Small intestine (tissue), 7 donors: ENCODE measurements at regions not wholly inside any gene's neighbourhood (a gene's known extent, or its start where the extent isn't known, plus 50 kb on each side); places are given as distances from the start of the nearest gene placed in this dataset.

Experiments used
- DNase-seq, 2 donors: peaks; one replicate each; pipeline versions ENCODE4 v3.0.0 to v3.0.0-alpha.2; 2013
- FAIRE-seq: peaks from 2 replicates; lab custom pipeline; 2012; peaks lifted over from hg19 to GRCh38; lab: Jason Lieb, UNC
- H3K27ac ChIP-seq, 3 donors: one replicate each; pipeline ENCODE4 v1.5.1; 2013; ENCODE audit warnings: low read length in 2 of 3, mild to moderate bottlenecking in 2 of 3, control low read depth in 1 of 3, inconsistent platforms in 1 of 3, low read depth in 1 of 3, moderate library complexity in 1 of 3
- H3K27me3 ChIP-seq, 3 donors: one replicate each; pipeline ENCODE4 v1.6.1; 2013; ENCODE audit warnings: low read length in 3 of 3, inconsistent platforms in 1 of 3; ENCODE audit not compliant: control insufficient read depth in 3 of 3, insufficient read depth in 3 of 3
- H3K36me3 ChIP-seq, 3 donors: one replicate each; pipeline ENCODE4 v1.6.1; 2013; ENCODE audit warnings: low read length in 3 of 3, inconsistent platforms in 1 of 3, low read depth in 1 of 3, mild to moderate bottlenecking in 1 of 3, moderate library complexity in 1 of 3; ENCODE audit not compliant: control insufficient read depth in 3 of 3, insufficient read depth in 2 of 3
- H3K4me1 ChIP-seq, 3 donors: one replicate each; pipeline ENCODE4 v1.6.1; 2013; ENCODE audit warnings: low read length in 2 of 3, inconsistent platforms in 1 of 3, low read depth in 1 of 3, mild to moderate bottlenecking in 1 of 3, moderate library complexity in 1 of 3; ENCODE audit not compliant: control insufficient read depth in 3 of 3, insufficient read depth in 2 of 3
- H3K4me3 ChIP-seq, 3 donors: one replicate each; pipeline ENCODE4 v1.5.1; 2013; ENCODE audit warnings: low read length in 3 of 3, control low read depth in 1 of 3, inconsistent platforms in 1 of 3, low read depth in 1 of 3, mild to moderate bottlenecking in 1 of 3, moderate library complexity in 1 of 3
- H3K9me3 ChIP-seq, 2 donors: one replicate each; pipeline ENCODE4 v1.6.1; 2013; ENCODE audit warnings: low read depth in 1 of 2, low read length in 1 of 2; ENCODE audit not compliant: control insufficient read depth in 2 of 2, insufficient read depth in 1 of 2
- WGBS, 3 donors: extraction: QIAGEN DNeasy Blood & Tissue Kit; methylation state at CpG; one replicate each; pipeline ENCODE4 v1.1.7; 2013; 5-methylcytosine and 5-hydroxymethylcytosine counted together
- donor health status: healthy with polysubstance abuse.
- donor health status: control.
- donor health status: control.
- donor health status: Bipolar disorder and iron deficiency.
- donor health status: healthy.

DNA sequence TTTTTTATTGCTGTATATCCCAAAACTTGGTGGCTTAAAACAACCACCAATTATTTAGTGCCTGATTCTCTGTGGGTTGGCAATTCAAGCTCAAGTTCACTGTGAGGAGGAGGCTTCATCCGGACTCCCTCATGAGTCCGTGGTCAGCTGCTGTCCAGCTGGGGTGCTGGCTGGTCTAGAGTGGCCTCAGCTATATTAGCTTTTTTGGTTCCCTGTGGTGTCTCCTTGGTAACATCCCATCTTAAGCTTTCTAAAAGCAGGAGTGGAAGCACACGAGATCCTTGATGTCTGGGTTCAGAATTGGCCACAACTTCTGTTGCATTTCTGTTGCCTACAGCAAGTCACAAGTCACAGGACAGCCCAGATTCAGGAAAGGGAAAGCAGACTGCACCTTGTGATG, 536.5 kb upstream of the FZD8 start:
- DNase-seq (no peak), FAIRE-seq (no peak)
- Histone ChIP-seq H3K27me3 (no peaks in the 10 kb centered on the region), H3K36me3 (no peaks in the 10 kb centered on the region), H3K9me3 (no peaks in the 10 kb centered on the region), H3K4me1 (no peaks in the 10 kb centered on the region), H3K27ac (no peak overlapping the region), H3K4me3 (no peak overlapping the region)
- 60 to 76% (median 61%) methylated on average over 3 of the region's 3 CpGs for WGBS, 3 donors

DNA sequence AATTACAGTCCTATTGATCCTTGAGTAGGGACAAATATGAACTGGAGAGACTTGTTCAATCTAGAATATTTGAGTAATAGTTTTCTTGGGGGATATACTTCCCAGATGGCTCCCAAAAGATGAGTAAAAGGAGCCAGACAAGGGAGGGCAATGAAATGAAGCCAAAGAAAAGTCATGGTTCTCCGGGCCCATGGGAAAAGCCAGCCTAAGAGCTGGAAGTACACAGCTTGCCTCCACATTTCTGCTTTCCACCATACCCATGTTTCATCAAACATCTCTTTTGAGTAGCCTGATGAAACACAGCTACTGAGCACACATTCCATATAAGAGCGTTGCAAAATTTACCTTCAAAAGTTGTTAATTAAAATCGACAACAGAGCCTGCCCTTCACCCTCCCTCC, 535.0 kb upstream of the FZD8 start:
- 84 to 88% (median 88%) methylated on average over 3 of the region's 3 CpGs for WGBS, 3 donors
- no peaks in the 10 kb centered on the region for H3K4me1 ChIP-seq

DNA sequence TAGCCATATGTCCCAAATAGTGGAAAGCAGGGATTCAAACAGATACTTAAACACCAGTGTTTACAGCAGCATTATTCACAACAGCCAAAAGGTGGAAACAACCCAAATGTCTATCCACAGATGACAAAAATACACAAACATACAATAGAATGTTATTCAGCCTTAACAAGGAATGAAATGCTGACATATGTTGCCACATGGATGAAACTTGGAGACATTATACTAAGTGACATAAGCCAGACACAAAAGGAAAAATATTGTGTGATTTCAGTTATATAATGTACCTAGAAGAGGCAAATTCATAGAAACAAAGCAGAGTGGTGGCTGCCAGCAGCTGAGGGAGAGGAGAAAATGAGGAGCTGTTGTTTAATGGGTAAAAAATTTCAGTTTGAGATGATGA, 533.9 kb upstream of the FZD8 start:
- Histone ChIP-seq H3K27me3 (no peaks in the 10 kb centered on the region), H3K36me3 (no peaks in the 10 kb centered on the region), H3K4me3 (no peak overlapping the region), H3K9me3 (no peaks in the 10 kb centered on the region), H3K27ac (no peak overlapping the region), H3K4me1 (peaks cover 0 to 5% (median 0%) of the 10 kb centered on the region in 3 donors)
- FAIRE-seq: no peak
- DNase-seq: no peak

More for the DNA sequence above, 535.0 kb upstream of the FZD8 start:
- no peak for FAIRE-seq
- Histone ChIP-seq H3K9me3 (no peaks in the 10 kb centered on the region), H3K4me3 (no peak overlapping the region), H3K27ac (no peak overlapping the region), H3K27me3 (no peaks in the 10 kb centered on the region), H3K36me3 (no peaks in the 10 kb centered on the region)
- DNase-seq: no peak

DNA sequence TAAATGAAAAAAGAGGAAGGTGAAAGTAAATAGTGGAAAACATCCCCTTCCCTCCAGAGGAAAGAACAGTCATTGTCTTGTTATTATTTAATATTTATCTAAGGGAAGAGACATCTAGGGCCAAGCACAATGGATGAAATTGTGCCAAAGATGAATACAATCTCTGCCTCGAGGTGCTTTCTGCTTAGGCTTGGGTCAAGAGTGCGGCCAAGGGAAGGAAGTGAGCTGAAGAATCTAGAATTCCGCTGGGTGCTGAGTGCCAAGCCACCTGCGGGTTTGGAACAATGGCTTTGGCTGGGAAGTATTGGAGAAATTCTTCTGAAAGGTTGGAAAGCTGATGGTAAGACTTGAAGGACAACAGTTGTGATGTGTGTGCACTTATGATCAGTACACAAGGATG, 531.3 kb upstream of the FZD8 start:
- Histone ChIP-seq H3K4me3 (no peak overlapping the region), H3K27ac (no peak overlapping the region), H3K36me3 (no peaks in the 10 kb centered on the region), H3K9me3 (no peaks in the 10 kb centered on the region), H3K27me3 (no peaks in the 10 kb centered on the region), H3K4me1 (peaks cover 0 to 5% (median 0%) of the 10 kb centered on the region in 3 donors)
- FAIRE-seq (no peak), DNase-seq (no peak)
- 45 to 69% (median 63%) methylated on average over 4 of the region's 4 CpGs for WGBS, 3 donors

DNA sequence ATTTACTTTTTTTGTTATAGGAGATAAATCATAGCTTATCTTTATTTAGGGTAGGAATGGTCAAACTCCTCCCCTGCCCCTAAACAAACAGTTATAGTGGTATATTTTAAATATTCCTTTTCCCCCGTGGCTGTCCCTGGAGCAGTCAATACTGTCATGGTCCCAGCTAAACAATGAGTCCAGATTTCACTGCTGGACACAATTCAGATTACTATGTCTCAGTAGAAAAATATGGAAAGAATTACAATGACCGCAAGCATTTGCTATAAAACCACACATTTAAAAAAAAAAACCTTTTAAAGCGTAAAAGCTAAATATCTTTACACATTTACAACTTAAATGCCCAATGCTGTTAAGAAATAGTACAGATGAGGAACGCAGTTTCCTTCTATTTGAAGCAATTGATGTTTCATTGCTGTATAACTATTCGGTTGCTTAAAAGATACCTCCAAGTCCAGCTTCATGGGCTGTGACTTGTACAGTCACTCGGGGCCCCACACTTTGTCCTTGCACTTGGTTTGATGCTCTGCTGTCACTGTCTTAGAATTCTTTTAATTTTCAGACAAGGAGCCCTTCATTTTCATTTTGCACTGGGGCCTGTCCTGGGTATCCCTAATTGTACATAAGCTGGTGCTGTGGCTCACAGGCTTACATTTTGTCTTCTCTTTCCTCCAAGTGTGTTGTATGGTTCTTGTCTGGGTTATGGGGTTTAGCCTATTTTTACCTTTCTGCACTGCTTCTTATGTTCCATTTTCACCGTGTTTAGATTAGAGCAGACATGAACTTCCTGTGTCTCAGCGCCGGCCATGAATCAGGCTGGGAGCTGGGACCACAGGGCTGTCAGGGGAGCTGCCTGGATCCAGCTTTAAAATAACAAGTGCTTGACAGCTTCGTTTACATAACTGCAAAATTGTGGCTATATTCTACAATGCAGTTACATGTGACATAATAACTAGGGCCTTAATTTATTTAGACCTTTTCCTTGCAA, 530.2 kb upstream of the FZD8 start:
- DNase-seq (no peak), FAIRE-seq (no peak)

DNA sequence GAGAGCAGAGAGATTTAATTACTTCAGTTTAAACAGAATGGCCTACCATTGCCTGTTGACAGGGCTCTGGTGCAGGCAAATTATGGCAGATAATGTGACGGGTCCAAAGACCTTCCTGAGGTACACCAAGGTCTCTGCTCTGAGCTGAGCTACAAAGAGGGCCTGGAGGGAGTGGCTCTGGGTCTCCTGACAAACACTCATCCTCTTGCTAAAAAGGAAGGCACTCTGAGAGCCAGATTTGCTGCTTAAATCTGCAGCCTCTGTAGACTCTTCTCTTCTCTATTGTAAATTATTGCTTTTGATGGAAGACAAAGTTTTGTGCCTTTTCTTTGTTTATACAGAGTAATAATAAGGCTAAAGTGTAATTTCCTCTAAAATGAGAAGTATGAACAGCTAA, 529.5 kb upstream of the FZD8 start:
- no peak overlapping the region for H3K27ac ChIP-seq
- no peaks in the 10 kb centered on the region for H3K36me3 ChIP-seq
- no peaks in the 10 kb centered on the region for H3K27me3 ChIP-seq
- FAIRE-seq (no peak), DNase-seq (peak in 1 of 2 donors; percentile 33)
- H3K9me3 ChIP-seq: no peaks in the 10 kb centered on the region
- no peak overlapping the region for H3K4me3 ChIP-seq
- H3K4me1 ChIP-seq: peaks cover 0 to 5% (median 0%) of the 10 kb centered on the region in 3 donors
- WGBS, 3 donors: 26 to 53% (median 28%) methylated on average over 1 of the region's 1 CpG

More for the DNA sequence above, 530.2 kb upstream of the FZD8 start:
- H3K27ac ChIP-seq: peak overlapping the region in 1 of 3 donors; percentile 8
- no peak overlapping the region for H3K4me3 ChIP-seq
- H3K9me3 ChIP-seq: no peaks in the 10 kb centered on the region
- 46 to 67% (median 65%) methylated on average over 10 of the region's 10 CpGs for WGBS, 3 donors
- peaks cover 0 to 5% (median 0%) of the 10 kb centered on the region in 3 donors for H3K4me1 ChIP-seq
- no peaks in the 10 kb centered on the region for H3K36me3 ChIP-seq
- no peaks in the 10 kb centered on the region for H3K27me3 ChIP-seq

DNA sequence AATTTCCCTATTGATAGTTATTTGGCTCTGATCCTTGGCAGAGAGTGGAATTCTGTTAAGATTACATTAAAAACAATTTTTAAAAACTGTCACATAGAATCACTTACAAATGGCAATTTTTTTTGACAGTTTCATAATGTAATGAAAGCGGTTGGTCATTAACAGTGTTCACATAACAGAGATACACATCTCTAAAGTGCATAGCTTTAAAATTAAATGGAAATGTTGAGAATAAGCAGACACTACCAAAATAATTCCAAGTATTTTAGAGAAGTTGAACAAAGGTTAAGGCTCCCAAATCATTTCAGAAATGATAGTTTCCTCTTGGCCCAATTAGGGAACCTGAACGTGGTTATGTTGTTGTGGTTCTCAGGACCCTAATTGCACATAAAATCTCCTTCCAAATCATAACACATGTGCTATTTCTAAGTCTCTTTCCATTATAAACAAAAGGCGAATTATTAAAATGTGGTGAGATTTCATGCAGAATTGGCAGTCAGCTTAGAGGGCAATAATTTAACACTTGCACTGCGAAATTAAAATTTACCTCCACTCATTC, 528.9 kb upstream of the FZD8 start:
- DNase-seq (no peak), FAIRE-seq (no peak)
- Histone ChIP-seq H3K4me3 (no peak overlapping the region), H3K27ac (no peak overlapping the region), H3K27me3 (no peaks in the 10 kb centered on the region), H3K4me1 (peaks cover 0 to 5% (median 0%) of the 10 kb centered on the region in 3 donors), H3K36me3 (no peaks in the 10 kb centered on the region), H3K9me3 (no peaks in the 10 kb centered on the region)
- 54 to 78% (median 72%) methylated on average over 4 of the region's 4 CpGs for WGBS, 3 donors

DNA sequence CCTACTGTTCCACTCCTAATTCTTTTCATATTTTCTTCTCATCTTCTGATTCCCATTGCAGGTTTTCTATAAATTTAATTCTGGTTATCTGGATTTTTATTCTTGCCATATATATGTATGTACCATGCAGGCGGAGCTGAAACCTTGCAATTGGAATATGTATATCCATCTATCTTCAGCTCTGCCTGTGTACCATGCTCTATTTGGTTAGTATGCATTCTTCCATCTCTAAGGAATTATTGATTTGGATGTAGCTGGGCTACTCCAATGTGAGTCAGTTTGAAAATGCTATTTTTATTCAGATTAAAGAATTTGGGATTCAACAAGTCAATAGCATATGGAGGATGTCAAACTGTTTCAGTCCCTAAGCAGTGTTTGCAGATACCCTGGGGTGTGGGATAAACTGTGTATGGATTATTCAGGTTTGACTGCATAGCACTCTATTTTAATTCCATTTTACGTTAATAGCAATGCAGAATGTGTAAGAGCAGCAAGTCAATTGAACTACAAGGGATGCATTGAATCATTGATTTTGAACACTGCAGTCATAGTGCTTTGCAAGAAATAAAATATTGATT, 528.1 kb upstream of the FZD8 start:
- WGBS, 3 donors: 61 to 80% (median 65%) methylated on average over 2 of the region's 2 CpGs
- Histone ChIP-seq H3K27me3 (no peaks in the 10 kb centered on the region), H3K27ac (no peak overlapping the region), H3K4me1 (peaks cover 0 to 5% (median 0%) of the 10 kb centered on the region in 3 donors), H3K4me3 (no peak overlapping the region), H3K36me3 (no peaks in the 10 kb centered on the region), H3K9me3 (no peaks in the 10 kb centered on the region)
- FAIRE-seq: no peak
- DNase-seq: no peak
